ENCODE measurements at regions not wholly inside any gene's neighbourhood (a gene's known extent, or its start where the extent isn't known, plus 50 kb on each side); places are given as distances from the start of the nearest gene placed in this dataset.

DNA sequence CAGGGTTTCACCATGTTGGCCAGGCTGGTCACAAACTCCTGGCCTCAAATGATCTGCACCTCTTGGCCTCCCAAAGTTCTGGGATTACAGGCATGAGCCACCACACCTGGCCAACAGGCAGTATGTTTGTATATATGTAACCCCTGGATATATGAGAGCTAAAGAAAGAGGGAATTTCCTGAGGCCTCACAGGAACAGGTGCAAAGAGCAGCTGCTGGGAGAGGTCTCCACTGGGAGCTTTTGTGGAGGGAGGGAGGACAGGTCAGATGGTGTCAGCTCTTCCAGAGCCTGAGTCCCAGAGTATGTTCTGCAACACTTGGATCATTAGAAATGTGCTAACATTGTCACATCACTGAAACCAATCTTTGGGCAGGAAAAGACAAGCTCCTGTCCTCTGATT is 110.1 kb upstream of the KIF5B start (continued):
- TF ChIP-seq ZFX (CRISPR knock-in tag; IDR thresholded peaks at IDR 0.05; ENCODE audit: low read depth) (peak; percentile 35; the same call in 1 of the 2 replicates), SATB2 (CRISPR knock-in tag; IDR thresholded peaks at IDR 0.05) (no peak), CBX1 (IDR thresholded peaks at IDR 0.05; ENCODE audit: low read depth) (no peak), IRF2 (CRISPR knock-in tag; IDR thresholded peaks at IDR 0.05) (no peak), ZNF333 (CRISPR knock-in tag; IDR thresholded peaks at IDR 0.05; ENCODE audit: borderline replicate concordance) (no peak), GATAD2A (CRISPR knock-in tag; IDR thresholded peaks at IDR 0.05) (peak; percentile 32; the same call in 1 of the 2 replicates), KDM3A (CRISPR knock-in tag; IDR thresholded peaks at IDR 0.05; ENCODE audit: low read depth) (no peak), ZNF577 (CRISPR knock-in tag; IDR thresholded peaks at IDR 0.05; ENCODE audit: borderline replicate concordance, low read depth) (no peak), ATF7-NPFF (CRISPR knock-in tag; IDR thresholded peaks at IDR 0.05; ENCODE audit: low read depth) (0 out of 2 replicates have a peak, but pooled peaks have one; percentile 43), PTBP1 (IDR thresholded peaks at IDR 0.05; ENCODE audit: low read depth, low read length, poor library complexity, severe bottlenecking) (no peak), RBM22 (optimal IDR thresholded peaks at IDR 0.05; ENCODE audit: low read length) (no peak), NFIB (CRISPR knock-in tag; IDR thresholded peaks at IDR 0.05; ENCODE audit: borderline replicate concordance) (no peak)
- TF ChIP-seq, protein P1, sequence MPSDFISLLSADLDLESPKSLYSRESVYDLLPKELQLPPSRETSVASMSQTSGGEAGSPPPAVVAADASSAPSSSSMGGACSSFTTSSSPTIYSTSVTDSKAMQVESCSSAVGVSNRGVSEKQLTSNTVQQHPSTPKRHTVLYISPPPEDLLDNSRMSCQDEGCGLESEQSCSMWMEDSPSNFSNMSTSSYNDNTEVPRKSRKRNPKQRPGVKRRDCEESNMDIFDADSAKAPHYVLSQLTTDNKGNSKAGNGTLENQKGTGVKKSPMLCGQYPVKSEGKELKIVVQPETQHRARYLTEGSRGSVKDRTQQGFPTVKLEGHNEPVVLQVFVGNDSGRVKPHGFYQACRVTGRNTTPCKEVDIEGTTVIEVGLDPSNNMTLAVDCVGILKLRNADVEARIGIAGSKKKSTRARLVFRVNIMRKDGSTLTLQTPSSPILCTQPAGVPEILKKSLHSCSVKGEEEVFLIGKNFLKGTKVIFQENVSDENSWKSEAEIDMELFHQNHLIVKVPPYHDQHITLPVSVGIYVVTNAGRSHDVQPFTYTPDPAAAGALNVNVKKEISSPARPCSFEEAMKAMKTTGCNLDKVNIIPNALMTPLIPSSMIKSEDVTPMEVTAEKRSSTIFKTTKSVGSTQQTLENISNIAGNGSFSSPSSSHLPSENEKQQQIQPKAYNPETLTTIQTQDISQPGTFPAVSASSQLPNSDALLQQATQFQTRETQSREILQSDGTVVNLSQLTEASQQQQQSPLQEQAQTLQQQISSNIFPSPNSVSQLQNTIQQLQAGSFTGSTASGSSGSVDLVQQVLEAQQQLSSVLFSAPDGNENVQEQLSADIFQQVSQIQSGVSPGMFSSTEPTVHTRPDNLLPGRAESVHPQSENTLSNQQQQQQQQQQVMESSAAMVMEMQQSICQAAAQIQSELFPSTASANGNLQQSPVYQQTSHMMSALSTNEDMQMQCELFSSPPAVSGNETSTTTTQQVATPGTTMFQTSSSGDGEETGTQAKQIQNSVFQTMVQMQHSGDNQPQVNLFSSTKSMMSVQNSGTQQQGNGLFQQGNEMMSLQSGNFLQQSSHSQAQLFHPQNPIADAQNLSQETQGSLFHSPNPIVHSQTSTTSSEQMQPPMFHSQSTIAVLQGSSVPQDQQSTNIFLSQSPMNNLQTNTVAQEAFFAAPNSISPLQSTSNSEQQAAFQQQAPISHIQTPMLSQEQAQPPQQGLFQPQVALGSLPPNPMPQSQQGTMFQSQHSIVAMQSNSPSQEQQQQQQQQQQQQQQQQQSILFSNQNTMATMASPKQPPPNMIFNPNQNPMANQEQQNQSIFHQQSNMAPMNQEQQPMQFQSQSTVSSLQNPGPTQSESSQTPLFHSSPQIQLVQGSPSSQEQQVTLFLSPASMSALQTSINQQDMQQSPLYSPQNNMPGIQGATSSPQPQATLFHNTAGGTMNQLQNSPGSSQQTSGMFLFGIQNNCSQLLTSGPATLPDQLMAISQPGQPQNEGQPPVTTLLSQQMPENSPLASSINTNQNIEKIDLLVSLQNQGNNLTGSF (CRISPR knock-in tag; IDR thresholded peaks at IDR 0.05), result no peak
- TF ChIP-seq, protein P2, sequence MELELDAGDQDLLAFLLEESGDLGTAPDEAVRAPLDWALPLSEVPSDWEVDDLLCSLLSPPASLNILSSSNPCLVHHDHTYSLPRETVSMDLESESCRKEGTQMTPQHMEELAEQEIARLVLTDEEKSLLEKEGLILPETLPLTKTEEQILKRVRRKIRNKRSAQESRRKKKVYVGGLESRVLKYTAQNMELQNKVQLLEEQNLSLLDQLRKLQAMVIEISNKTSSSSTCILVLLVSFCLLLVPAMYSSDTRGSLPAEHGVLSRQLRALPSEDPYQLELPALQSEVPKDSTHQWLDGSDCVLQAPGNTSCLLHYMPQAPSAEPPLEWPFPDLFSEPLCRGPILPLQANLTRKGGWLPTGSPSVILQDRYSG (CRISPR knock-in tag; IDR thresholded peaks at IDR 0.05), result no peak
- TF ChIP-seq, protein P3, sequence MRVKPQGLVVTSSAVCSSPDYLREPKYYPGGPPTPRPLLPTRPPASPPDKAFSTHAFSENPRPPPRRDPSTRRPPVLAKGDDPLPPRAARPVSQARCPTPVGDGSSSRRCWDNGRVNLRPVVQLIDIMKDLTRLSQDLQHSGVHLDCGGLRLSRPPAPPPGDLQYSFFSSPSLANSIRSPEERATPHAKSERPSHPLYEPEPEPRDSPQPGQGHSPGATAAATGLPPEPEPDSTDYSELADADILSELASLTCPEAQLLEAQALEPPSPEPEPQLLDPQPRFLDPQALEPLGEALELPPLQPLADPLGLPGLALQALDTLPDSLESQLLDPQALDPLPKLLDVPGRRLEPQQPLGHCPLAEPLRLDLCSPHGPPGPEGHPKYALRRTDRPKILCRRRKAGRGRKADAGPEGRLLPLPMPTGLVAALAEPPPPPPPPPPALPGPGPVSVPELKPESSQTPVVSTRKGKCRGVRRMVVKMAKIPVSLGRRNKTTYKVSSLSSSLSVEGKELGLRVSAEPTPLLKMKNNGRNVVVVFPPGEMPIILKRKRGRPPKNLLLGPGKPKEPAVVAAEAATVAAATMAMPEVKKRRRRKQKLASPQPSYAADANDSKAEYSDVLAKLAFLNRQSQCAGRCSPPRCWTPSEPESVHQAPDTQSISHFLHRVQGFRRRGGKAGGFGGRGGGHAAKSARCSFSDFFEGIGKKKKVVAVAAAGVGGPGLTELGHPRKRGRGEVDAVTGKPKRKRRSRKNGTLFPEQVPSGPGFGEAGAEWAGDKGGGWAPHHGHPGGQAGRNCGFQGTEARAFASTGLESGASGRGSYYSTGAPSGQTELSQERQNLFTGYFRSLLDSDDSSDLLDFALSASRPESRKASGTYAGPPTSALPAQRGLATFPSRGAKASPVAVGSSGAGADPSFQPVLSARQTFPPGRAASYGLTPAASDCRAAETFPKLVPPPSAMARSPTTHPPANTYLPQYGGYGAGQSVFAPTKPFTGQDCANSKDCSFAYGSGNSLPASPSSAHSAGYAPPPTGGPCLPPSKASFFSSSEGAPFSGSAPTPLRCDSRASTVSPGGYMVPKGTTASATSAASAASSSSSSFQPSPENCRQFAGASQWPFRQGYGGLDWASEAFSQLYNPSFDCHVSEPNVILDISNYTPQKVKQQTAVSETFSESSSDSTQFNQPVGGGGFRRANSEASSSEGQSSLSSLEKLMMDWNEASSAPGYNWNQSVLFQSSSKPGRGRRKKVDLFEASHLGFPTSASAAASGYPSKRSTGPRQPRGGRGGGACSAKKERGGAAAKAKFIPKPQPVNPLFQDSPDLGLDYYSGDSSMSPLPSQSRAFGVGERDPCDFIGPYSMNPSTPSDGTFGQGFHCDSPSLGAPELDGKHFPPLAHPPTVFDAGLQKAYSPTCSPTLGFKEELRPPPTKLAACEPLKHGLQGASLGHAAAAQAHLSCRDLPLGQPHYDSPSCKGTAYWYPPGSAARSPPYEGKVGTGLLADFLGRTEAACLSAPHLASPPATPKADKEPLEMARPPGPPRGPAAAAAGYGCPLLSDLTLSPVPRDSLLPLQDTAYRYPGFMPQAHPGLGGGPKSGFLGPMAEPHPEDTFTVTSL (CRISPR knock-in tag; IDR thresholded peaks at IDR 0.05; ENCODE audit: borderline replicate concordance), result peak; percentile 67; the same call in 1 of the 2 replicates
- TF ChIP-seq, protein P4, sequence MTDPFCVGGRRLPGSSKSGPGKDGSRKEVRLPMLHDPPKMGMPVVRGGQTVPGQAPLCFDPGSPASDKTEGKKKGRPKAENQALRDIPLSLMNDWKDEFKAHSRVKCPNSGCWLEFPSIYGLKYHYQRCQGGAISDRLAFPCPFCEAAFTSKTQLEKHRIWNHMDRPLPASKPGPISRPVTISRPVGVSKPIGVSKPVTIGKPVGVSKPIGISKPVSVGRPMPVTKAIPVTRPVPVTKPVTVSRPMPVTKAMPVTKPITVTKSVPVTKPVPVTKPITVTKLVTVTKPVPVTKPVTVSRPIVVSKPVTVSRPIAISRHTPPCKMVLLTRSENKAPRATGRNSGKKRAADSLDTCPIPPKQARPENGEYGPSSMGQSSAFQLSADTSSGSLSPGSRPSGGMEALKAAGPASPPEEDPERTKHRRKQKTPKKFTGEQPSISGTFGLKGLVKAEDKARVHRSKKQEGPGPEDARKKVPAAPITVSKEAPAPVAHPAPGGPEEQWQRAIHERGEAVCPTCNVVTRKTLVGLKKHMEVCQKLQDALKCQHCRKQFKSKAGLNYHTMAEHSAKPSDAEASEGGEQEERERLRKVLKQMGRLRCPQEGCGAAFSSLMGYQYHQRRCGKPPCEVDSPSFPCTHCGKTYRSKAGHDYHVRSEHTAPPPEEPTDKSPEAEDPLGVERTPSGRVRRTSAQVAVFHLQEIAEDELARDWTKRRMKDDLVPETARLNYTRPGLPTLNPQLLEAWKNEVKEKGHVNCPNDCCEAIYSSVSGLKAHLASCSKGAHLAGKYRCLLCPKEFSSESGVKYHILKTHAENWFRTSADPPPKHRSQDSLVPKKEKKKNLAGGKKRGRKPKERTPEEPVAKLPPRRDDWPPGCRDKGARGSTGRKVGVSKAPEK (CRISPR knock-in tag; IDR thresholded peaks at IDR 0.05; ENCODE audit: borderline replicate concordance), result no peak
